ENCODE measurements at regions not wholly inside any gene's neighbourhood (a gene's known extent, or its start where the extent isn't known, plus 50 kb on each side); places are given as distances from the start of the nearest gene placed in this dataset.

DNA sequence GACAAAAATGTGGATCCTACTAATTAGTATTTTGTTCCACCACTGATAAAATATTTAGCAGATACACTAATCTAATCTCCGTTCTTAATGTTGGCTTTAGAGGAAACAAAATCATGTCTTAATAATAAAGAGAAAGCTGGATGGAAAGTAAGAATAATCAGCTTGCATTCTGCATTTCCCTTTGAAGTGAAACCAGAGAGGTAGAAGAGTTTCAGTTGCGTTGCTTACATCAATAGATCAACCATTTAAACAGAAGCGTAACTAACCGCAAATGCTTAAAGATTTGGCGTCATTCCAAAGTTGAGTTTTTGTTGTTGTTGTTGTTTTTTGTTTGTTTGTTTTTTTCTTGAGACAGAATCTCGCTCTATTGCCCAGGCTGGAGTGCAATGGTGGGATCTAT lies 168.9 kb downstream of the TRIML1 start:
- H3K4me3 ChIP-seq (ENCODE audit: control insufficient read depth, low read depth, low read length): no peak overlapping the region
- no peak for DNase-seq (ENCODE audit: low read depth)
- TF ChIP-seq, protein P1, sequence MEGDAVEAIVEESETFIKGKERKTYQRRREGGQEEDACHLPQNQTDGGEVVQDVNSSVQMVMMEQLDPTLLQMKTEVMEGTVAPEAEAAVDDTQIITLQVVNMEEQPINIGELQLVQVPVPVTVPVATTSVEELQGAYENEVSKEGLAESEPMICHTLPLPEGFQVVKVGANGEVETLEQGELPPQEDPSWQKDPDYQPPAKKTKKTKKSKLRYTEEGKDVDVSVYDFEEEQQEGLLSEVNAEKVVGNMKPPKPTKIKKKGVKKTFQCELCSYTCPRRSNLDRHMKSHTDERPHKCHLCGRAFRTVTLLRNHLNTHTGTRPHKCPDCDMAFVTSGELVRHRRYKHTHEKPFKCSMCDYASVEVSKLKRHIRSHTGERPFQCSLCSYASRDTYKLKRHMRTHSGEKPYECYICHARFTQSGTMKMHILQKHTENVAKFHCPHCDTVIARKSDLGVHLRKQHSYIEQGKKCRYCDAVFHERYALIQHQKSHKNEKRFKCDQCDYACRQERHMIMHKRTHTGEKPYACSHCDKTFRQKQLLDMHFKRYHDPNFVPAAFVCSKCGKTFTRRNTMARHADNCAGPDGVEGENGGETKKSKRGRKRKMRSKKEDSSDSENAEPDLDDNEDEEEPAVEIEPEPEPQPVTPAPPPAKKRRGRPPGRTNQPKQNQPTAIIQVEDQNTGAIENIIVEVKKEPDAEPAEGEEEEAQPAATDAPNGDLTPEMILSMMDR (IDR thresholded peaks at IDR 0.05; ENCODE audit: control insufficient read depth, insufficient read depth, low read depth, low read length, missing control alignments): no peak

DNA sequence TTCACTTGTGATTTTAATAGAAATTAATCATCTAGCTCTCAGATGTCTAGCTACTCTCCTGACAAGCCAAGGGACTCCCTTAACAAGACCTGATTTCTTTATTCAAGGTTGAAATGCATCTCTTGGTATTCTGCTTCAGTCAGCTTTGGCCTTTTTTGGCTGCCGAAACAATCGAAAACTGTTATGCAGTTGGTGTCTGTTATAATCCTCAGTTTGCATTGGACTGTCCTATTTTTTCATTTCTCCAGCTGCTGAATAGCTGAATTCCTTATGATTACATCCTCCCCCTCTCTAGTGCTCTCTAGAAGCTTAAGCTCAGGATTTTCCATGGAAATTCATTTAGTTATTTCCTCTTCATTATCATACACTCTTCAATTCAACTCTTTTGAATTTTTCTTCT lies 177.2 kb downstream of the TRIML1 start:
- H3K4me3 ChIP-seq (ENCODE audit: control insufficient read depth, low read depth, low read length): no peak overlapping the region
- DNase-seq (ENCODE audit: low read depth): no peak
- TF ChIP-seq, protein P1 (IDR thresholded peaks at IDR 0.05; ENCODE audit: control insufficient read depth, insufficient read depth, low read depth, low read length, missing control alignments): no peak

DNA sequence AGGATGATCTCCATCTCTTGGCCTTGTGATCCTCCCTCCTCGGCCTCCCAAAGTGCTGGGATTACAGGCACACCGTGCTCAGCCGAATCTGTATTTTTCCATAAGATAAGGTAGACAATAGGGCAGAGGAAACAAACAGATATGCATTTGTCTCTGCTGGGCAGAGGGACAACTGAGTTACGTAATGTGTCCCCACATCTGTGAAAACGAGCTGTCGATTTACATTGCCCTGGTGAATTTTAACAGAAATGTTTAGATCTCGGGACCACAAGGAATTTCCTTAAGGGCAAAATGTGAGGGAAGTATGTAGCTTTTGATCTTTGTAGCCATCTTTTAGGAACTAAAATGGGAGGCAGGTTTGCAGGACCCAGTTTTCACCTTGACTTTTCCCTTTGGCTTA lies 189.7 kb downstream of the TRIML1 start:
- DNase-seq (ENCODE audit: low read depth): no peak
- TF ChIP-seq, protein P1 (IDR thresholded peaks at IDR 0.05; ENCODE audit: control insufficient read depth, insufficient read depth, low read depth, low read length, missing control alignments): no peak
- H3K4me3 ChIP-seq (ENCODE audit: control insufficient read depth, low read depth, low read length): no peak overlapping the region

DNA sequence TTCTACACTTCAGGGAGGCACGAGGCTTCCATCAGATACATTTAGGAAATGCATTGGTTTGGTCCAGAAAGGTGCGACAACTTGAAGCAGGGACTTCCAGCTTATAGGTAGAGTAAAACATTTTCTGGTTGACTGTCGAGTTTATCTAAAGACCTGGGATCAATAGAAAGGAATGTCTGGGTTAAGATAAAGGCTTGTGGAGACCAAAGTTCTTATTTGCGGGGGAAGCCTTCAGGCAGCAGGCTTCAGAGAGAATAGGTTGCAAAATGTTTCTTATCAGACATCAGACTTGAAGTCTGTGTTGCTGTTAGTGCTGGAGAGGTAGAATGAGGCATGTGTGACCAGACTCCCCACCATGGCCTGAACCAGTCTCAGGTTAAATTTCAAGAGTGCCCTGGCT lies 190.3 kb downstream of the TRIML1 start:
- TF ChIP-seq, protein P1 (IDR thresholded peaks at IDR 0.05; ENCODE audit: control insufficient read depth, insufficient read depth, low read depth, low read length, missing control alignments): no peak
- DNase-seq (ENCODE audit: low read depth): no peak
- H3K4me3 ChIP-seq (ENCODE audit: control insufficient read depth, low read depth, low read length): no peak overlapping the region

DNA sequence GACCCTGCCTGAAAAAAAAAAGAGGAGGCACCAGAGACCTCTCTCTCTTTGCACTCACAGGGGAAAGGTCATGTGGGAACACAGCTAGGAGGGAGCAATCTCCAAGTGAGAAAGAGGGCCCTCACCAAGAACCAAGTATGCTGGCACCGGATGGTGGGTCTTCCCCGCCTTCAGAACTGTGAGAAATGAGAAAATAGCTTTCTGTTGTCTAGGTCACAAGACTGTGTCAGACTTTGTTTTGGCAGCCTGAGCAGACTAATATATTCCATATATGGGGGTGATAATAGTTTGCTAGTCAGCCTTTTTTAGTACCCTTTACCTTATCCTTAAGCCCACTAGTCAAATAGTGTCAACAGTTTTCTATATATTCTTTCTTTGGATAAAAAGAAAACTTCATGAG lies 193.0 kb downstream of the TRIML1 start:
- TF ChIP-seq, protein P1 (IDR thresholded peaks at IDR 0.05; ENCODE audit: control insufficient read depth, insufficient read depth, low read depth, low read length, missing control alignments): no peak
- DNase-seq (ENCODE audit: low read depth): no peak
- no peak overlapping the region for H3K4me3 ChIP-seq (ENCODE audit: control insufficient read depth, low read depth, low read length)

DNA sequence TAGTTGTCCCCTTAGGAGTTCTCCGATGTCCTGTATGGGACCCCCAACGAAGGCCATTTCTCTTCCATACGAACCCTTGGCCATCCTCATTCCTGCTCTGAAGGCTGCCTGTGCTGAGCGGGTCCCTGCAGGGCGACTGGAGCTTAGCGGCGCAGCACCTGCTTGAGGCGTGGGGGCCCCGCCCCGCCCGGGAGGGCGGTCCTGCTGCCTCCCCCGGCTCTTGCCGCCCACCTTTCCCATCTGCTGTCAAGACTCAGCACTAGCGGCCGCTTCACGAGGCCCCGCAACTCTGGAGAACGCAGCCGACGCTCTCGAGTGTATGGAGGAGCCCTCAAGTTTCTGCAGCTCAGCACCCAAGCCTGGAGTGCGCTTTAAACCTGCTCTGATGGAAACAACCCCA lies 197.7 kb downstream of the TRIML1 start:
- TF ChIP-seq, protein P1 (IDR thresholded peaks at IDR 0.05; ENCODE audit: control insufficient read depth, insufficient read depth, low read depth, low read length, missing control alignments): no peak
- no peak for DNase-seq (ENCODE audit: low read depth)
- no peak overlapping the region for H3K4me3 ChIP-seq (ENCODE audit: control insufficient read depth, low read depth, low read length)

DNA sequence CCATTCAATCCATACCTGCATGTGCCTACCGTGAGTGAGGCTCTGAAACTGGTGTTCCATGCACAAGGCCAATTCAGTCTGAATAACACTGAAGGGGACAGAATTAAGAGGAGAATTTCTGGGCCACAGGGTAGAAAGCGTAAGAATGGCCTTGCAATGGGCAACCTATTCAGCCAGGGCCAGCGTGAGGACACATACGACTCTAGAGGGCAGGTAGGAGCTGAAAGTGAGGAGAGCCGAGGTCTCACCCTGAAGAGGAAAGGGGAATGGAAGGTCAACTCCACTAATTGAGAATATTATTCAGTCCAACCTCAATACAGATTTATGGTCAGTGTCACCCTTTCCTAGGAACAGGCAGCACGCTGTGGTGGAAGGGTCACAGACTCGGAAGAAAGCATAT lies 202.2 kb downstream of the TRIML1 start:
- no peak for DNase-seq (ENCODE audit: low read depth)
- TF ChIP-seq, protein P1 (IDR thresholded peaks at IDR 0.05; ENCODE audit: control insufficient read depth, insufficient read depth, low read depth, low read length, missing control alignments): no peak
- H3K4me3 ChIP-seq (ENCODE audit: control insufficient read depth, low read depth, low read length): no peak overlapping the region

Data from AG09309 (cell line).